ENCODE measurements at regions not wholly inside any gene's neighbourhood (a gene's known extent, or its start where the extent isn't known, plus 50 kb on each side); places are given as distances from the start of the nearest gene placed in this dataset.

GRCh38 chr10:78785066-78785465 lies 283.7 kb upstream of the ZMIZ1 start:
- TF ChIP-seq POLR2AphosphoS5 (IDR thresholded peaks at IDR 0.05), result no peak
- TF ChIP-seq, protein P1, sequence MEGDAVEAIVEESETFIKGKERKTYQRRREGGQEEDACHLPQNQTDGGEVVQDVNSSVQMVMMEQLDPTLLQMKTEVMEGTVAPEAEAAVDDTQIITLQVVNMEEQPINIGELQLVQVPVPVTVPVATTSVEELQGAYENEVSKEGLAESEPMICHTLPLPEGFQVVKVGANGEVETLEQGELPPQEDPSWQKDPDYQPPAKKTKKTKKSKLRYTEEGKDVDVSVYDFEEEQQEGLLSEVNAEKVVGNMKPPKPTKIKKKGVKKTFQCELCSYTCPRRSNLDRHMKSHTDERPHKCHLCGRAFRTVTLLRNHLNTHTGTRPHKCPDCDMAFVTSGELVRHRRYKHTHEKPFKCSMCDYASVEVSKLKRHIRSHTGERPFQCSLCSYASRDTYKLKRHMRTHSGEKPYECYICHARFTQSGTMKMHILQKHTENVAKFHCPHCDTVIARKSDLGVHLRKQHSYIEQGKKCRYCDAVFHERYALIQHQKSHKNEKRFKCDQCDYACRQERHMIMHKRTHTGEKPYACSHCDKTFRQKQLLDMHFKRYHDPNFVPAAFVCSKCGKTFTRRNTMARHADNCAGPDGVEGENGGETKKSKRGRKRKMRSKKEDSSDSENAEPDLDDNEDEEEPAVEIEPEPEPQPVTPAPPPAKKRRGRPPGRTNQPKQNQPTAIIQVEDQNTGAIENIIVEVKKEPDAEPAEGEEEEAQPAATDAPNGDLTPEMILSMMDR (IDR thresholded peaks at IDR 0.05), result no peak
- no peak for TF ChIP-seq POLR2A (IDR thresholded peaks at IDR 0.05)

All from suprapubic skin (tissue), 4 donors.